Body of pancreas (tissue), 4 donors: ENCODE measurements at regions not wholly inside any gene's neighbourhood (a gene's known extent, or its start where the extent isn't known, plus 50 kb on each side); places are given as distances from the start of the nearest gene placed in this dataset.

Experiments
- CTCF ChIP-seq, 7 experiments: fragments of 450-650 bp in 4 of 7; fragments of 200-600 bp in 3 of 7; sonication (generic) in 3 of 7; IDR thresholded peaks; one replicate each; pipeline ENCODE4 v1.5.1; 2016 to 2019; ENCODE audit warnings: antibody characterized with exemption in 7 of 7
- POLR2A ChIP-seq, 3 donors: fragments of 450-650 bp; IDR thresholded peaks; one replicate each; pipeline ENCODE4 v1.6.1; 2016; ENCODE audit warnings: antibody characterized with exemption in 3 of 3, mild to moderate bottlenecking in 2 of 3

GRCh38 chrX:131728295-131729145 lies 184.6 kb downstream of the OR13H1 start:
- TF ChIP-seq POLR2A (IDR thresholded peaks at IDR 0.05), result no peak
- TF ChIP-seq CTCF (IDR thresholded peaks at IDR 0.05), result peak in 3 of 7 experiments; percentile 28 to 87 (median 76)
